ENCODE measurements at regions not wholly inside any gene's neighbourhood (a gene's known extent, or its start where the extent isn't known, plus 50 kb on each side); places are given as distances from the start of the nearest gene placed in this dataset.

DNA sequence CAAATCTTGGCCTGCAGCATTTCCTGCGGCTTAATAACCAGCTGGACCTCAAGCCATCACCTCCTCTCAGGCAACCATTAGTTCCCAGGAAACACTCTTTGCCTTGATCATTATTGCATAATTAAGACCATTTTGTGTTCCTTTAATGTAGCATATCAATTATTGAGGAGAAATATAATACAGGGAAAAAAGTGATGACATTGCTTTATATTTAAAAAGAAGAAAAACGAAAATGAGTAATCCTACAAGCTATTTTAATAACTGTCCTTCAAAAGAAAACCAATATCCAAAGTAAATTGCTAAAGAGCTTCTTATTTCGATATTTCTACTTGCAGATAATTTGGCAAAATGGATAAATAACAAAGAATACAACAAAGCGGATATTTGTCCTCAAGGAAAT is 1084.7 kb downstream of the EFNB2 start:
- H3K4me1 ChIP-seq (ENCODE audit: insufficient read depth): no peaks in the 10 kb centered on the region
- H3K9me2 ChIP-seq (ENCODE audit: insufficient read depth): no peaks in the 10 kb centered on the region
- Mint-ChIP-seq H3K4me3 (no peak overlapping the region), H3K4me1 (no peaks in the 10 kb centered on the region), H3K27me3 (ENCODE audit: insufficient read depth, low read depth, poor library complexity) (no peaks in the 10 kb centered on the region), H3K27ac (no peak overlapping the region), H3K36me3 (ENCODE audit: low read depth) (no peaks in the 10 kb centered on the region), H3K9me3 (no peaks in the 10 kb centered on the region; the same call in 2 of the 3 replicates)
- no peaks in the 10 kb centered on the region for H3F3A ChIP-seq (replicated peaks; ENCODE audit: low read depth)
- H3K4me3 ChIP-seq: no peak overlapping the region
- H2AFZ ChIP-seq: no peak overlapping the region
- no peaks in the 10 kb centered on the region for H3K36me3 ChIP-seq (ENCODE audit: insufficient read depth)
- no peaks in the 10 kb centered on the region for H3K27me3 ChIP-seq (ENCODE audit: insufficient read depth)
- no peak for DNase-seq (ENCODE audit: low spot score)
- no peak for ATAC-seq
- H3K79me2 ChIP-seq (replicated peaks; ENCODE audit: insufficient read depth): no peaks in the 10 kb centered on the region
- H3K4me2 ChIP-seq: no peak overlapping the region
- TF ChIP-seq ZNF114 (CRISPR knock-in tag; IDR thresholded peaks at IDR 0.05) (no peak), JUNB (IDR thresholded peaks at IDR 0.05; ENCODE audit: unreplicated experiment) (no peak), EZH2 (IDR thresholded peaks at IDR 0.05; ENCODE audit: low read depth, unreplicated experiment) (no peak), EZH2phosphoT487 (IDR thresholded peaks at IDR 0.05; ENCODE audit: unreplicated experiment) (no peak), CREB1 (CRISPR knock-in tag; IDR thresholded peaks at IDR 0.05; ENCODE audit: low read depth) (no peak), POLR2AphosphoS5 (IDR thresholded peaks at IDR 0.05; ENCODE audit: low read depth) (no peak), NANOG (IDR thresholded peaks at IDR 0.05; ENCODE audit: borderline replicate concordance) (no peak), ZNF331 (CRISPR knock-in tag; IDR thresholded peaks at IDR 0.05; ENCODE audit: low read depth) (no peak), STAT1 (IDR thresholded peaks at IDR 0.05; ENCODE audit: unreplicated experiment) (no peak)
- TF ChIP-seq, protein P1, sequence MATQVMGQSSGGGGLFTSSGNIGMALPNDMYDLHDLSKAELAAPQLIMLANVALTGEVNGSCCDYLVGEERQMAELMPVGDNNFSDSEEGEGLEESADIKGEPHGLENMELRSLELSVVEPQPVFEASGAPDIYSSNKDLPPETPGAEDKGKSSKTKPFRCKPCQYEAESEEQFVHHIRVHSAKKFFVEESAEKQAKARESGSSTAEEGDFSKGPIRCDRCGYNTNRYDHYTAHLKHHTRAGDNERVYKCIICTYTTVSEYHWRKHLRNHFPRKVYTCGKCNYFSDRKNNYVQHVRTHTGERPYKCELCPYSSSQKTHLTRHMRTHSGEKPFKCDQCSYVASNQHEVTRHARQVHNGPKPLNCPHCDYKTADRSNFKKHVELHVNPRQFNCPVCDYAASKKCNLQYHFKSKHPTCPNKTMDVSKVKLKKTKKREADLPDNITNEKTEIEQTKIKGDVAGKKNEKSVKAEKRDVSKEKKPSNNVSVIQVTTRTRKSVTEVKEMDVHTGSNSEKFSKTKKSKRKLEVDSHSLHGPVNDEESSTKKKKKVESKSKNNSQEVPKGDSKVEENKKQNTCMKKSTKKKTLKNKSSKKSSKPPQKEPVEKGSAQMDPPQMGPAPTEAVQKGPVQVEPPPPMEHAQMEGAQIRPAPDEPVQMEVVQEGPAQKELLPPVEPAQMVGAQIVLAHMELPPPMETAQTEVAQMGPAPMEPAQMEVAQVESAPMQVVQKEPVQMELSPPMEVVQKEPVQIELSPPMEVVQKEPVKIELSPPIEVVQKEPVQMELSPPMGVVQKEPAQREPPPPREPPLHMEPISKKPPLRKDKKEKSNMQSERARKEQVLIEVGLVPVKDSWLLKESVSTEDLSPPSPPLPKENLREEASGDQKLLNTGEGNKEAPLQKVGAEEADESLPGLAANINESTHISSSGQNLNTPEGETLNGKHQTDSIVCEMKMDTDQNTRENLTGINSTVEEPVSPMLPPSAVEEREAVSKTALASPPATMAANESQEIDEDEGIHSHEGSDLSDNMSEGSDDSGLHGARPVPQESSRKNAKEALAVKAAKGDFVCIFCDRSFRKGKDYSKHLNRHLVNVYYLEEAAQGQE (IDR thresholded peaks at IDR 0.05; ENCODE audit: unreplicated experiment): no peak
- TF ChIP-seq, protein P2, sequence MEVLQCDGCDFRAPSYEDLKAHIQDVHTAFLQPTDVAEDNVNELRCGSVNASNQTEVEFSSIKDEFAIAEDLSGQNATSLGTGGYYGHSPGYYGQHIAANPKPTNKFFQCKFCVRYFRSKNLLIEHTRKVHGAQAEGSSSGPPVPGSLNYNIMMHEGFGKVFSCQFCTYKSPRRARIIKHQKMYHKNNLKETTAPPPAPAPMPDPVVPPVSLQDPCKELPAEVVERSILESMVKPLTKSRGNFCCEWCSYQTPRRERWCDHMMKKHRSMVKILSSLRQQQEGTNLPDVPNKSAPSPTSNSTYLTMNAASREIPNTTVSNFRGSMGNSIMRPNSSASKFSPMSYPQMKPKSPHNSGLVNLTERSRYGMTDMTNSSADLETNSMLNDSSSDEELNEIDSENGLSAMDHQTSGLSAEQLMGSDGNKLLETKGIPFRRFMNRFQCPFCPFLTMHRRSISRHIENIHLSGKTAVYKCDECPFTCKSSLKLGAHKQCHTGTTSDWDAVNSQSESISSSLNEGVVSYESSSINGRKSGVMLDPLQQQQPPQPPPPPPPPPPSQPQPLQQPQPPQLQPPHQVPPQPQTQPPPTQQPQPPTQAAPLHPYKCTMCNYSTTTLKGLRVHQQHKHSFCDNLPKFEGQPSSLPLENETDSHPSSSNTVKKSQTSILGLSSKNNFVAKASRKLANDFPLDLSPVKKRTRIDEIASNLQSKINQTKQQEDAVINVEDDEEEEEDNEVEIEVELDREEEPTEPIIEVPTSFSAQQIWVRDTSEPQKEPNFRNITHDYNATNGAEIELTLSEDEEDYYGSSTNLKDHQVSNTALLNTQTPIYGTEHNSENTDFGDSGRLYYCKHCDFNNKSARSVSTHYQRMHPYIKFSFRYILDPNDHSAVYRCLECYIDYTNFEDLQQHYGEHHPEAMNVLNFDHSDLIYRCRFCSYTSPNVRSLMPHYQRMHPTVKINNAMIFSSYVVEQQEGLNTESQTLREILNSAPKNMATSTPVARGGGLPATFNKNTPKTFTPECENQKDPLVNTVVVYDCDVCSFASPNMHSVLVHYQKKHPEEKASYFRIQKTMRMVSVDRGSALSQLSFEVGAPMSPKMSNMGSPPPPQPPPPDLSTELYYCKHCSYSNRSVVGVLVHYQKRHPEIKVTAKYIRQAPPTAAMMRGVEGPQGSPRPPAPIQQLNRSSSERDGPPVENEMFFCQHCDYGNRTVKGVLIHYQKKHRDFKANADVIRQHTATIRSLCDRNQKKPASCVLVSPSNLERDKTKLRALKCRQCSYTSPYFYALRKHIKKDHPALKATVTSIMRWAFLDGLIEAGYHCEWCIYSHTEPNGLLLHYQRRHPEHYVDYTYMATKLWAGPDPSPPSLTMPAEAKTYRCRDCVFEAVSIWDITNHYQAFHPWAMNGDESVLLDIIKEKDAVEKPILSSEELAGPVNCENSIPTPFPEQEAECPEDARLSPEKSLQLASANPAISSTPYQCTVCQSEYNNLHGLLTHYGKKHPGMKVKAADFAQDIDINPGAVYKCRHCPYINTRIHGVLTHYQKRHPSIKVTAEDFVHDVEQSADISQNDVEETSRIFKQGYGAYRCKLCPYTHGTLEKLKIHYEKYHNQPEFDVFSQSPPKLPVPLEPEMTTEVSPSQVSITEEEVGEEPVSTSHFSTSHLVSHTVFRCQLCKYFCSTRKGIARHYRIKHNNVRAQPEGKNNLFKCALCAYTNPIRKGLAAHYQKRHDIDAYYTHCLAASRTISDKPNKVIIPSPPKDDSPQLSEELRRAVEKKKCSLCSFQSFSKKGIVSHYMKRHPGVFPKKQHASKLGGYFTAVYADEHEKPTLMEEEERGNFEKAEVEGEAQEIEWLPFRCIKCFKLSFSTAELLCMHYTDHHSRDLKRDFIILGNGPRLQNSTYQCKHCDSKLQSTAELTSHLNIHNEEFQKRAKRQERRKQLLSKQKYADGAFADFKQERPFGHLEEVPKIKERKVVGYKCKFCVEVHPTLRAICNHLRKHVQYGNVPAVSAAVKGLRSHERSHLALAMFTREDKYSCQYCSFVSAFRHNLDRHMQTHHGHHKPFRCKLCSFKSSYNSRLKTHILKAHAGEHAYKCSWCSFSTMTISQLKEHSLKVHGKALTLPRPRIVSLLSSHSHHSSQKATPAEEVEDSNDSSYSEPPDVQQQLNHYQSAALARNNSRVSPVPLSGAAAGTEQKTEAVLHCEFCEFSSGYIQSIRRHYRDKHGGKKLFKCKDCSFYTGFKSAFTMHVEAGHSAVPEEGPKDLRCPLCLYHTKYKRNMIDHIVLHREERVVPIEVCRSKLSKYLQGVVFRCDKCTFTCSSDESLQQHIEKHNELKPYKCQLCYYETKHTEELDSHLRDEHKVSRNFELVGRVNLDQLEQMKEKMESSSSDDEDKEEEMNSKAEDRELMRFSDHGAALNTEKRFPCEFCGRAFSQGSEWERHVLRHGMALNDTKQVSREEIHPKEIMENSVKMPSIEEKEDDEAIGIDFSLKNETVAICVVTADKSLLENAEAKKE (CRISPR knock-in tag; IDR thresholded peaks at IDR 0.05): no peak
- TF ChIP-seq, protein P3, sequence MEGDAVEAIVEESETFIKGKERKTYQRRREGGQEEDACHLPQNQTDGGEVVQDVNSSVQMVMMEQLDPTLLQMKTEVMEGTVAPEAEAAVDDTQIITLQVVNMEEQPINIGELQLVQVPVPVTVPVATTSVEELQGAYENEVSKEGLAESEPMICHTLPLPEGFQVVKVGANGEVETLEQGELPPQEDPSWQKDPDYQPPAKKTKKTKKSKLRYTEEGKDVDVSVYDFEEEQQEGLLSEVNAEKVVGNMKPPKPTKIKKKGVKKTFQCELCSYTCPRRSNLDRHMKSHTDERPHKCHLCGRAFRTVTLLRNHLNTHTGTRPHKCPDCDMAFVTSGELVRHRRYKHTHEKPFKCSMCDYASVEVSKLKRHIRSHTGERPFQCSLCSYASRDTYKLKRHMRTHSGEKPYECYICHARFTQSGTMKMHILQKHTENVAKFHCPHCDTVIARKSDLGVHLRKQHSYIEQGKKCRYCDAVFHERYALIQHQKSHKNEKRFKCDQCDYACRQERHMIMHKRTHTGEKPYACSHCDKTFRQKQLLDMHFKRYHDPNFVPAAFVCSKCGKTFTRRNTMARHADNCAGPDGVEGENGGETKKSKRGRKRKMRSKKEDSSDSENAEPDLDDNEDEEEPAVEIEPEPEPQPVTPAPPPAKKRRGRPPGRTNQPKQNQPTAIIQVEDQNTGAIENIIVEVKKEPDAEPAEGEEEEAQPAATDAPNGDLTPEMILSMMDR (conservative IDR thresholded peaks at IDR 0.05; ENCODE audit: low read depth in 2 of 2): no peak
- TF ChIP-seq, protein P4, sequence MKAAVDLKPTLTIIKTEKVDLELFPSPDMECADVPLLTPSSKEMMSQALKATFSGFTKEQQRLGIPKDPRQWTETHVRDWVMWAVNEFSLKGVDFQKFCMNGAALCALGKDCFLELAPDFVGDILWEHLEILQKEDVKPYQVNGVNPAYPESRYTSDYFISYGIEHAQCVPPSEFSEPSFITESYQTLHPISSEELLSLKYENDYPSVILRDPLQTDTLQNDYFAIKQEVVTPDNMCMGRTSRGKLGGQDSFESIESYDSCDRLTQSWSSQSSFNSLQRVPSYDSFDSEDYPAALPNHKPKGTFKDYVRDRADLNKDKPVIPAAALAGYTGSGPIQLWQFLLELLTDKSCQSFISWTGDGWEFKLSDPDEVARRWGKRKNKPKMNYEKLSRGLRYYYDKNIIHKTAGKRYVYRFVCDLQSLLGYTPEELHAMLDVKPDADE (IDR thresholded peaks at IDR 0.05): no peak
- no peaks in the 10 kb centered on the region for H4K20me1 ChIP-seq (replicated peaks; ENCODE audit: insufficient read depth)
- H3K27ac ChIP-seq (ENCODE audit: low read depth): no peak overlapping the region

All from GM23338 (cell line).